ENCODE measurements at regions not wholly inside any gene's neighbourhood (a gene's known extent, or its start where the extent isn't known, plus 50 kb on each side); places are given as distances from the start of the nearest gene placed in this dataset.
"Not testable (repeated sequence)": the region's sequence is repeated elsewhere in the genome, so short reads cannot be mapped to it uniquely, and the experiment has no call there.

GRCh38 chr13:55160867-55161266, 1979.9 kb upstream of the PRR20A start:
- H3K36me3 ChIP-seq, result no peaks in the 10 kb centered on the region
- peaks cover 0 to 16% (median 11%) of the 10 kb centered on the region in 4 donors for H3K9me3 ChIP-seq
- no peak overlapping the region for H3K4me3 ChIP-seq
- H3K27ac ChIP-seq, result no peak overlapping the region
- H3K27me3 ChIP-seq, result no peaks in the 10 kb centered on the region
- WGBS, 5 donors, result 40 to 66% (median 49%) methylated on average over 3 of the region's 3 CpGs
- no peaks in the 10 kb centered on the region for H3K4me1 ChIP-seq
- peak in 1 of 2 donors; percentile 24 for DNase-seq
- TF ChIP-seq POLR2A (IDR thresholded peaks at IDR 0.05), result no peak
- no peak for TF ChIP-seq EP300 (IDR thresholded peaks at IDR 0.05)
- TF ChIP-seq POLR2AphosphoS5 (IDR thresholded peaks at IDR 0.05), result no peak
- no peak for TF ChIP-seq CTCF (IDR thresholded peaks at IDR 0.05)
- intact Hi-C loops (cut with DNase I; ENCODE audit: low total_unique reads), result no loop called here

GRCh38 chr13:55178582-55178981, 1962.1 kb upstream of the PRR20A start:
- H3K4me1 ChIP-seq; H3K4me3 ChIP-seq; H3K27me3 ChIP-seq; DNase-seq; H3K36me3 ChIP-seq; H3K27ac ChIP-seq; intact Hi-C loops (cut with DNase I; ENCODE audit: low total_unique reads): not testable (repeated sequence)
- H3K9me3 ChIP-seq, result peaks cover 0 to 11% (median 8%) of the 10 kb centered on the region in 4 donors
- 81 to 100% (median 96%) methylated on average over 1 of the region's 1 CpG for WGBS, 5 donors

- DNase-seq, result no peak
- Histone ChIP-seq H3K4me1 (no peaks in the 10 kb centered on the region), H3K36me3 (no peaks in the 10 kb centered on the region), H3K9me3 (peaks cover 0 to 13% (median 0%) of the 10 kb centered on the region in 4 donors), H3K27ac (no peak overlapping the region), H3K27me3 (no peaks in the 10 kb centered on the region), H3K4me3 (no peak overlapping the region)
- TF ChIP-seq POLR2AphosphoS5 (IDR thresholded peaks at IDR 0.05) (no peak), CTCF (IDR thresholded peaks at IDR 0.05) (no peak)
- WGBS, 5 donors, result 47 to 58% (median 52%) methylated on average over 2 of the region's 2 CpGs
- intact Hi-C loops (cut with DNase I; ENCODE audit: low total_unique reads), result no loop called here
Observed at GRCh38 chr13:55190996-55191395, 1949.7 kb upstream of the PRR20A start.

GRCh38 chr13:55199134-55199533, 1941.6 kb upstream of the PRR20A start:
- intact Hi-C loops (cut with DNase I; ENCODE audit: low total_unique reads), result no loop called here
- H3K4me1 ChIP-seq, result no peaks in the 10 kb centered on the region
- no peak overlapping the region for H3K27ac ChIP-seq
- H3K4me3 ChIP-seq, result no peak overlapping the region
- TF ChIP-seq POLR2A (IDR thresholded peaks at IDR 0.05) (no peak), POLR2AphosphoS5 (IDR thresholded peaks at IDR 0.05) (no peak), EP300 (IDR thresholded peaks at IDR 0.05) (no peak), CTCF (IDR thresholded peaks at IDR 0.05) (no peak)
- peak in 1 of 2 donors; percentile 48 for DNase-seq
- H3K36me3 ChIP-seq, result no peaks in the 10 kb centered on the region
- H3K9me3 ChIP-seq, result peaks cover 0 to 20% (median 0%) of the 10 kb centered on the region in 4 donors
- H3K27me3 ChIP-seq, result no peaks in the 10 kb centered on the region

- no peaks in the 10 kb centered on the region for H3K36me3 ChIP-seq
- intact Hi-C loops (cut with DNase I; ENCODE audit: low total_unique reads), result no loop called here
- H3K27ac ChIP-seq, result no peak overlapping the region
- no peaks in the 10 kb centered on the region for H3K4me1 ChIP-seq
- H3K27me3 ChIP-seq, result no peaks in the 10 kb centered on the region
- H3K9me3 ChIP-seq, result no peaks in the 10 kb centered on the region
- H3K4me3 ChIP-seq, result no peak overlapping the region
- TF ChIP-seq POLR2AphosphoS5 (IDR thresholded peaks at IDR 0.05) (no peak), CTCF (IDR thresholded peaks at IDR 0.05) (no peak), POLR2A (IDR thresholded peaks at IDR 0.05) (no peak), EP300 (IDR thresholded peaks at IDR 0.05) (no peak)
- no peak for DNase-seq
Observed at GRCh38 chr13:55214841-55215345, 1925.8 kb upstream of the PRR20A start.

Measured in stomach (tissue), 8 donors.